GM12864 (cell line): ENCODE measurements at regions not wholly inside any gene's neighbourhood (a gene's known extent, or its start where the extent isn't known, plus 50 kb on each side); places are given as distances from the start of the nearest gene placed in this dataset.

Experiments used
- DNase-seq: peaks from one replicate; pipeline ENCODE4 v3.0.0-alpha.2; 2011; ENCODE audit warnings: low read depth
- H3K4me3 ChIP-seq: 2 replicates; pipeline ENCODE4 v1.5.1; 2011; ENCODE audit warnings: mild to moderate bottlenecking, low read depth, low read length, control low read depth
- TF ChIP-seq, protein P1 (sequence below): IDR thresholded peaks from 2 replicates; pipeline ENCODE4 v1.5.1; 2011; ENCODE audit warnings: low read depth, mild to moderate bottlenecking, moderate library complexity, low read length, control low read depth, inconsistent platforms; ENCODE audit errors: missing control alignments

DNA sequence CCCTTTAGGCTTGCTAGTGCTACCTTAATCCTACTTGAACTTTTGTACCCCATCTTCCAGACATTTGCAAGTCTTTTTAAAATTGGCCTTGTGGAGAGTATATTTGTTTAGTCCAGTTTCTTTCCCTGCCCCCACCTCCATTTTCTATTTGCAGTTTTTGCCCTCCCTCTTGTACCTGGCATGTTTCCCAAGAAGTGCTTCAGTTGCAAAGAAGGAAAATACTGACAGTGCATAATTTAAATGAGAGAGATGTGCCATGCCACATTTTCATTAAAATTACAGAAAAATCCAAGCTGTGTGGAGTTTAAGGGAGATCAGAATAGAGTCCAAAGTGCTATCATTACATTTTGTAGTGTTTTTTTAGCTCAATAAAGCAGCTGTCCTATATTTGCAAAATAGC is 150.0 kb upstream of the ADGRL2 start:
- no peak overlapping the region for H3K4me3 ChIP-seq
- TF ChIP-seq, protein P1, sequence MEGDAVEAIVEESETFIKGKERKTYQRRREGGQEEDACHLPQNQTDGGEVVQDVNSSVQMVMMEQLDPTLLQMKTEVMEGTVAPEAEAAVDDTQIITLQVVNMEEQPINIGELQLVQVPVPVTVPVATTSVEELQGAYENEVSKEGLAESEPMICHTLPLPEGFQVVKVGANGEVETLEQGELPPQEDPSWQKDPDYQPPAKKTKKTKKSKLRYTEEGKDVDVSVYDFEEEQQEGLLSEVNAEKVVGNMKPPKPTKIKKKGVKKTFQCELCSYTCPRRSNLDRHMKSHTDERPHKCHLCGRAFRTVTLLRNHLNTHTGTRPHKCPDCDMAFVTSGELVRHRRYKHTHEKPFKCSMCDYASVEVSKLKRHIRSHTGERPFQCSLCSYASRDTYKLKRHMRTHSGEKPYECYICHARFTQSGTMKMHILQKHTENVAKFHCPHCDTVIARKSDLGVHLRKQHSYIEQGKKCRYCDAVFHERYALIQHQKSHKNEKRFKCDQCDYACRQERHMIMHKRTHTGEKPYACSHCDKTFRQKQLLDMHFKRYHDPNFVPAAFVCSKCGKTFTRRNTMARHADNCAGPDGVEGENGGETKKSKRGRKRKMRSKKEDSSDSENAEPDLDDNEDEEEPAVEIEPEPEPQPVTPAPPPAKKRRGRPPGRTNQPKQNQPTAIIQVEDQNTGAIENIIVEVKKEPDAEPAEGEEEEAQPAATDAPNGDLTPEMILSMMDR: no peak
- DNase-seq: no peak

DNA sequence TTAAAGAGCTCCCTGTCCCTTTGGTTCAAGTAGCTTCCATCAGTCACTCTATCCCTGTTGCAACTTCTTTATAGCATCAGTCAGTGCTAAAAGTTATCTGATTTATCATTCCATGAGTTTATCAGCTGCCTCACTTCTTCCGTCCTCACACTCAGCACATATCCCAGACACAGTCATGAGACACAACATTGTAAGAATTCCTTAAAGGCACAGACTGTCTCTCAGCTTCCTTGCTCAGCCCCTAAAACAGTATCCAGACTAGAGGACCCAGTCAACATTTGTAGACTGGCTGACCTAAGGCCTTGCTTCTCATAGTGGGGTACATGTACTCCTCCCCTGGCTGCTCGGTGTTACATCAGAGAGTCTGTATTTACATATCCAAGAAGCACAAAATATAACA is 164.9 kb upstream of the ADGRL2 start:
- DNase-seq: no peak
- H3K4me3 ChIP-seq: no peak overlapping the region
- TF ChIP-seq, protein P1: no peak

DNA sequence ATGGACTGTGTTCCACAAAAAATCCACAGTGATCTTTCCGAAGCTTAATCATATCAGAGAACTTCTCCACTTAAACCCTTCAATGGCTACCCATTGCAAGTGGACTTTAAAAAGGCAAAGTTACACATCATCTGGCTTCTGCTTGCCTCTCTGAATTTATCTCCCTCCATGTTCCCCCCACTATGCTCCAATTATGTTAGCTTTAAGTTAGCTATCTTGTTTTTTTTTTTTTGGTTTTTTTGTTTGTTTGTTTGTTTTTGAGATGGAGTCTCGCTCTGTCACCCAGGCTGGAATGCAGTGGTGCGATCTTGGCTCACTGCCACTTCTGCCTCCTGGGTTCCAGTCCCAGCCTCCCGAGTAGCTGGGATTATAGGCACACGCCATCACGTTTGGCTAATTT is 166.4 kb upstream of the ADGRL2 start:
- TF ChIP-seq, protein P1: no peak
- no peak for DNase-seq
- H3K4me3 ChIP-seq: no peak overlapping the region

DNA sequence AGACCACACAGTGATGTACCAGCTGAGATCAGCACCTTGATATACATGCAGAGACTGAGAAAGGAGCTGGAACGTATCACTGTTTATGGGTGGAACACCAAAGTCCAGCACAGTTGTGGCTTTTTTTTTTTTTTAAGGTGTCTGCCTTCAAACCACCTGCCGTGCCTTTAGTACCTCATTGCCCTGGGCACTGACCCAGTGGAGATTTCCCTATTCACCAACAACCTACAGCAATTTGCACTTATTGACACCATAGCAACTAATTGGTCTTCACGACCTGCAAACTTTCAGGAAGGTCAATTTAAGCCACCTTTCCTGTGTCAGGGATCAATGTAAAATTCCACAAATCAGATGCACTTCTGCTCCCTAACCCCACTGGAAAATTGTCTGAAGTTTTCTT is 181.6 kb upstream of the ADGRL2 start:
- DNase-seq: no peak

DNA sequence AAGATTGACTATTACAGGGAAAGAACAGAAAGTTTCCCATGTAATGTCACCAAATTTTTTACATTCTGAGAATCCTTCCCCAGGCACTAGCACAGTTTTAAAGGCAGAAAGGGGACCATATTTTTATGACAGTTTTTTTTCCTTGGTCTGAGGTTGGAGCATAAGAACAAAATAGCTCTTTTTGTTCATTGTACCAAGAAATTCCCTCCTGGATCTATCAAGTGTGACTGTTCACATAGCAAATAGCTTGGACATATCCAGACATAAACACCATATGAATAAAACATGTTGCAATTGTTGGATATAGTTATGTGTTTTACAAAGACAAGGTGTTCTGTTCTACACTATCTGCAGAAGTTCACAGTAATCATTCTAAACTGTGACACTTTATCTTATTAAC is 182.4 kb upstream of the ADGRL2 start:
- DNase-seq: no peak
- TF ChIP-seq, protein P1: no peak
- H3K4me3 ChIP-seq: no peak overlapping the region

More for the DNA sequence above, 181.6 kb upstream of the ADGRL2 start:
- H3K4me3 ChIP-seq: no peak overlapping the region
- TF ChIP-seq, protein P1: no peak

DNA sequence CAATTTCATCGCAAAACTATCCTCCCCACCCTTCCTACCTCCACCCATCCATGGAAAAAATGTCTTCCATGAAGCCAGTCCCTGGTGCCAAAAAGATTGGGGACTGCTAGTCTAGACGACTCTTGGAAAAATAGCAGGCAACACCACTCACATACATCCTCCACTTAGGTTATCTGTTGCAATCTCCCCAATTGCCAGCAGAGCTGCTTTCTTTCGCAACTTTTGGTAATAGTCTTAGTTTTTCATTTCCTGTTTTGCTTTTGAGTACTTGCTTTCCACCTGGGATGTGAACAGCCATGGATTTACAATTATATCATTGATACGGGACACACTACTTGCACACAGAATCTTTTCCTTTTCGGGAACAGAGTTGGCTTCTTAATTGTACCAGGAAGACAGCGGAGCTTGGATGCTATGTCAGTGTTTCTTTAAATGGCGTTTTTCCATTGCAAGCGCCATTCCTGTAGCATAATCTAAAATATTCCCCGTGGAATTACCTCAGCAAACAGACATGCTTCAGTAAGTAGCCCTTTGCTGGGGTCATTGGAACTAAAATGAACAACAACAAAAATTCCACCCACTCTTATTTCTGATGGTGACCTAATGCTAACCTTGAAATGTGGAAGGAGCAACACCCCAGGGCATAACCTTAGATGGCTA is 183.3 kb upstream of the ADGRL2 start:
- TF ChIP-seq, protein P1: no peak
- no peak overlapping the region for H3K4me3 ChIP-seq
- DNase-seq: no peak

DNA sequence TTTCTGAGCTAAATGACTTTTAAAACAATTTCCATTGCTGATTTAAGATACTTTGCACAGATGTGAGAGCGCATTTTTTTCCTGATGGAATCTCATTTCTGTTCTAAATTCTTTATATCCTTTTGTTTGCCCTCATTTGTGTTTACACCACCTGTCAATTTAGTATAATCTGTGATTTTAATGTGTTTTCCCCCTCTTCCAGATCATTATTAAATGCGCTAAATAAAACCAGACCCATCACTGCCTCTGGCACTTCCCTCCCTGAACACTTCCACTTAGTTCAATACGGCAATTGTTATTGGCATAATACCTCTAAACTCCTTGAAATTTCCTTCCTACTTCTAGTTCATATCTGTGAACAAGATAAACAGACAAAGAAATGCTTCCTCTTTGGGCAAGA is 186.9 kb upstream of the ADGRL2 start:
- H3K4me3 ChIP-seq: no peak overlapping the region
- no peak for DNase-seq
- TF ChIP-seq, protein P1: no peak
